GM21360 (cell line): ENCODE measurements at regions not wholly inside any gene's neighbourhood (a gene's known extent, or its start where the extent isn't known, plus 50 kb on each side); places are given as distances from the start of the nearest gene placed in this dataset.

ENCODE experiments used
- ATAC-seq: cut with Tn5 transposase; IDR thresholded peaks from one replicate; pipeline ENCODE4 v1.9.1; 2021; ENCODE audit warnings: mild to moderate bottlenecking, moderate library complexity; ENCODE audit not compliant: unreplicated experiment

DNA sequence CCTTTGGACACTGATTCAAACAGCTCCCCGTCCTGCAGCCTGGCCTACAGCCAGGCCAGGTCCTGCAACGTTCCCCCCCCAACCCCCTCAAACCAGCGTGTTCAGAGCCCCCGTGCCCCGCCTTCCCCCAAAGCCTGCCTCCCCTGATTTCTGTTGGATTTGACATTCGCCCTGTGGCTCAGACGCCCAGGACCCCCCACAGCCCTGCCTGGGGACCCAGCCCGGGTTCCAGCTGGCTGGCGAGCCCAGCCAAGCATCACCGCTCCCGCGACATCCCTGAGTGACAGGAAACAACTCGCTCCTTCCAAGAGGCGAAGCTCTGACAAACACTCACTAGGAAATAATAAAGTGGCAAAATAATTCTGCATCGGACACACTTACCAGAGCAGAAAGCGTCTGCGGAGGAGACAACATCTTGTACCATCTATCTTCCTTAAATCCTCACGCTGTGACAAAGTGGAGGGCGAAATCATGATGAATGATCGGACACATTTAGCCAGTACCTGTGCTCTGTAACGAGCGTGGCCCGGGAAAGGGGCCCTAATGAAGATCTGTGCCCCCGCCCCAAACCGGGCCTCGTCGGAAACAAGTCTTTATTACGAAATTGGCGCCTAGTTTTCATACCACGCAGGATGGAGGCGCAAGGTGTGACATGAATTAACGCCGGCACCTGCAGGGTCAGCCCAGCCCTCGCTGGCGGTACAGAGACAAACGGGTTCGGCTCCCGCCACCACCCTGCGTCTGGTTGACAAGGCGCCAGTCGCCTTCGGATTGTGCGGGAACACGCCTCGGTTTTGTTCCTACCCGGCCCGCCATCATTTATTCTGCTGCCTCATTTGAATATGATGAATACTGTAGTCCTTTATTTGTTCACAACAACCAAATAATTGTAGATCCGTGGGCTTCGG, 91.0 kb upstream of the MVB12B start:
- ATAC-seq, result no peak

DNA sequence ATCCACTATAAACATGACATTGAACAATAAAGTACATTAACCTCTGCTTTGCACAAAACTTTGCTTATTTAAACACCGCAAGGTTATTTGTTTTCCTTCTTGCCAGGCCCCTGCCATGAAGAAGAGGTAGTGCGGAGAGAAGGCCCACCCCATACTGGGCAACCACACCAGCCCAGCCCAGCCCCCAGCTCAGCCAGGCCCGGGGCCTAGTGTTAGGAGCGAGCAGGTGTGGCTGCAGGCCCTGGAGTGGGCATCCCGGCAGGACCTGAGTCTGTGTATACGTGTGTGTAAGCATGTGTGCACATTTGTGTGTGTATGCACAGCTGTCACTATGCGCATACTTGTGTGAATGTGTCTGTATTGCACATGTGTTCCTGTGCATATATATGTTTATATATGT, 90.4 kb upstream of the MVB12B start:
- ATAC-seq, result no peak

DNA sequence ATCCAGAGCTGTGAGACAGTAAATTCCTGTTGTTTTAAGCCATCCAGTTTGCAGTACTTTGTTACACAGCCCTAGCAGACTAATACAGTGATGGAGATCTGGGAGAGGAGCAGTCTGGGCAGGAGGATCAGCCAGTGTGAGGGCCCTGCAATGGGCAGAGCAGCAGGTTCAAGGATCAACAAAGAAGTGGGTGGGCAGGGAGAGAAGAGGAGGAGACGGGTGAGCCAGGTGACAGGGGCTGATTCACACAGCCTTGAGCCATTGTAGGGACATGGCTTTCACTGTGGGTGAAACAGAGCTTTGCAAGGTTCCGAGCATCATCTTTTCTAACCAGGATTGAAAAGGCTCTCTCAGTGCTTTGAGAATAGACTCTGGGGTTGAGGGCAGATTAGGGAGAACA, 88.2 kb upstream of the MVB12B start:
- no peak for ATAC-seq

DNA sequence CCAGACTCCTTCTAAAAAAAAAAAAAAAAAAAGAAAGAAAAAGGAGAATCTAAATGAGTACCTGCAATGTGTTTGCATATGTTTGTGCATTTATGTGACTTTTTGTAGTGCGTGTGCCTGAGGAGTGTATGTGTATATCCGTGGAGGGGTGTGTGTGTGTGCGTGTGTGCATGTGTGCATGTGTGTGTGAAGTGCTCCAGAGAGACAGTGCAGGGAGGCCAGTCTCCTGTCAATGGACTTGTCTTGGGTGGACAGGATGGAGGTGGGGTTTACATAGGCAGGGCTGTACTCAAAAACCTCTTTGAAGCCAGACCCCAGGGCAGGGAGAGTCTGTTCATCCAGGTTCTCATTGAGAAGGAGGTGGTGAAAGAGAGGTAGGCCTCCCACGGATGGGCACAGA, 87.1 kb upstream of the MVB12B start:
- no peak for ATAC-seq

DNA sequence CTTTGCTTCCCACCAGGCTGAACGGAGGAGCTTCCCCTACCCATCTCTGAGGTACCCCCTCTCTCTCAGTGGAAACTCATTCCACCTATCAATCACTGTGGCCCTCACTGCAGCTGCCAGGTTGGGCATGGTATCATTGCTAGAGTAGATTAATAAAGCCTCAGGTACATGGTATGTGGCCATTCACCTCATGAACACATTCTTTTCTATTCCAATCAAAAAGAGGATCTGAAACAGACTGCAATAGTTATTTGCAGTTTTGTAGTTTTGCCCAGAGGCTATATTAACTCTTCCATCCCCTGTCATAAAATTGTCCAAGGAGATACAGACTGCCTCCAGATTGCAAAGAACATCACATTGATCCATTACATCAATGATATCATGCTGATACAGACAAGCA, 85.8 kb upstream of the MVB12B start:
- ATAC-seq, result no peak

DNA sequence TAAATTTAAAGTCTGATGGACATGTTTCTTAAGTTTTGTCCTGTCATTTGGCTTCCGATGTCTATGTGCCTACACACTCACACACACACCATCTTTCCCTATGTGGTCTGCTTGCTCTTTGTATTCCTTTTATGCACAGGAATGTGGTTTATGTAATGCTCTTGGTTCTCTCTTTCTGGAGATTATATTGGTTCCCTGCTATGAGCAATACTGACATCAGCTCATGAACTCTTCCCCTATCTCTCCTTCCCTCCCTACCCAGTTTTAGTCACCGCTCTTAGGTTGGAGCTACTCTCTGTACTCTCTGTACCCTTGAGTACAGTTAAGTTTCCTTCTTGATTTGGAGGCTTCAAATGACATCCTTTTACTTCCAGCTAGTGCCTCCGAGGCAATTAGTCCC, 77.9 kb upstream of the MVB12B start:
- no peak for ATAC-seq

DNA sequence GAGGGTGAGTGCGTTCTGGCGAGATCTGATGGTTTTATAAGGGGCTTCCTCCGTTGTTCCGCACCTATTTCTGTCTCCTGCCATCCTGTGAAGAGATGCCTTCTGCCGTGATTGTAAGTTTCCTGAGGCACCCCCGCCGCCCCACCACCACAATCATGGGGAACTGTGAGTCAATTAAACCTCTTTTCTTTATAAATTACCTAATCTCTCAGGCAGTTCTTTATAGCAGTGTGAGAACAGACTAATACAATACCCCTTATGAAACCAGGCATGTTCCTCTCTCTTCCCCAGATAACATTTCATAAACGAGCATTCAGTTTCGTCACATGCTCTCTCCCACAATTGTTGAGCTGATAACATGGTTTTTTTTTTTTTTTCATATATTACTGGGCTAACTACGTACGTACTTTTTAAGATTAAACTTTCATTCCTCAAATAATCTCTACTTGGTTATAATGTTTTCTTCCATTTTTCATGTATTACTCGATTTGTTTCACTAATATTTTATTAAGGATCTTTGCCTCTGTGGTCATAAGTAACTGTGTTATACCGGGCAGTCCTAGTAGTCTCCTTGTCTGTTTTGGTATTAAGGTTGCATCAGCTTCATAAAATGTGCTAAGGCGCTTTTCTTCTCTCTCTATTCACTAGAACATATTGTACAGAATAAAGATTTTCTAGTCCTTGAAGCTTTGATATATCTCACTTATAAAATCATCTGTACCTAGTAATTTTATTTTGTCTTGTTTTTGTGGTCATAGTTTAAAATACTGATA, 64.9 kb upstream of the MVB12B start:
- ATAC-seq, result no peak

DNA sequence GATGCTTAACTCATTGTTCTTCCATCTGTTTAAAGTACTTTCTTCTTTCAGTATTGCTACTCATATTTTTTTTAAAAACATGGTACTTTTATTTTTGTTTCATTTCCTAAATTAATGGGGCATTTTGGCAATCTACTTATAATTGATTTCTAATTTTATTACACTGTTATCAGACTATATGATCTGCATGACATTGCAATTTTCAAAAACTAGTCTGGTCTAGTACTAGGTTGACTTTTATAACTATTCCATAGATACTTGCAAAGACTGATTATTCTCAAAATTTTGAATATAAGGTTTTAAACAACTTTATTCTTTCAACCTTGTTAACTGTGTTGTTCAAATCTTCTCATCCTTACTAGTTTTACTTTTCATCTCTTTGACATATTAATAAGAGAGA, 63.9 kb upstream of the MVB12B start:
- no peak for ATAC-seq

DNA sequence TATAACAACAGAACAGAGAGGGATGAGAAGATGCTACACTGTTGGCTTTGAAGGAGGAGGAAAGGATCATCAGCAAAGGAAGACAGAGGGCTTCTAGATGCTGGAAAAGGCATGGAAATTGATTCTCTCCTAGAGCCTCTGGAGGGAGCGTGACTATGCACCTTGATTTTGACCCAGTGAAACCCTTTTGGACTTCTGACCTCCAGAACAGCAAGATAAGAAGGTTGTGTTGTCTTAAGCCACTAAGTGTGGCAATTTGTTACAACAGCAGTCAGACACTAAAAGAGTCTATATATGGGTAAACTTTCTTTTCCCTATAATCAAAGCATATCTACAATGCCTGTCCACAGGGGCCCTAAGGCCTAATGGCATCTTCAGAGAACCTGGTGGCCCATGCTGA, 56.1 kb upstream of the MVB12B start:
- no peak for ATAC-seq

DNA sequence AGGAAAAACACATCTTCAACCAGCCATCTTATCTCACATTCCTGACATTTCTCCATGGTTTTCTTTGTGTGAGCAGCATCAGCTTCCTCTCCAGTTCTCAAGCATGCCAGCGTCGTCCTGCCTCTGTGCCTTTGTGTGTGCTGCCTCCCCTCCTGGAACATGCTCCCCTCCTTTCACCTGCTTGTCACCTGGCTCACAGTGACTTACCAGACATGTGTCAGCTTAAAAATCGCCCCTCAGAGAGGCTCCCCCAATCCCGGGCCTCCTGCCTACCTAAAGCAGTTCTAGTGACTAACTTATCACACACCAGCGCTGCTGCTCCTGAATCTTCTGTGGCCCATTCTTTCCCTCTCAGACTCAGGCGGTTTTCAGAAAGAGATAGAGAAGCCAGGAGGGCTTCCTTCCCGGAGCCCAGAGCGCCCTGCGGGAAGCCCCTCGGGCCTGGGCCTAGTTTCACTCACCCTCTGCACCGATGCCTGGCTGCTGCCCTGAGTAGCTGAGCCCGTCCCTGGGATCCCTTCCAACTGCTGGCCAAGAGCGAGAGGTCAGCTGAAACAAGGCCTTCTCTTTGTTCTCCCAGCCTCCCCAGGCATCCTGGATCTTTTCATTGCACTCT, 51.1 kb upstream of the MVB12B start:
- ATAC-seq, result no peak

DNA sequence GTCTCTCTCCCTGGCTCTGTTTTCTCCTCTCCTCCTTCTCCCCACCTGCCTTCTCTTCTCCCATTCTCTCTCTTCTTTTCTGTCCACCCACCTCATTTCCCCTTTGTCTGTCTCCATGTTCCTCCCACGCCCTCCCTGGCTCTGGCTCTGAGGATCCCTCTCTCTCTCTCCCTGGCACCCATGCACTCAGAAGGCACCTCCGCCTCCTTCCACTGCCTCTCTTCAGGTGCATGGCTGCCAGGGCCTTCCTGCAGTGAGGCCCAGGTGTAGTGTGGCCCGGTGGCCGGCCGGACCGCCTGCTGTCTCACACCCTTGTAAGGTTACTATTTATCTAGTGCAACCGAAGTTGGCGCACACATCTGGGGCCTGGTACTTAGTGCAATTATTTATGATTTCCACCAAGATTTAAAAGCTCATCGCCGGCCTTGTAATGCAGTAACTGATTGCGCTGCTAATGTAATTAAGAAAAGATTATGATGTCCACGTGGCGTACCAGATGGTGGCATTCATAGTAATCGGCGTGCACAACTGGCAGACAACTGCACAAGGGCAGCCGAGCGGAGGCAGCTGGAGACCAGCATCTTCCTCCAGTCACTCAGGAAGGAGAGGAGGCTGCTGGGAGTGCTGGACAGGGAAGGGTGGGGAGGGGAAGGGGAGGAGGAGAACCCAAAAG, 50.4 kb upstream of the MVB12B start:
- ATAC-seq, result no peak
